ENCODE measurements at regions not wholly inside any gene's neighbourhood (a gene's known extent, or its start where the extent isn't known, plus 50 kb on each side); places are given as distances from the start of the nearest gene placed in this dataset.

- ATAC-seq (no peak), DNase-seq (ENCODE audit: extremely low read depth in 1 of 4, low spot score in 3 of 4) (no peak), FAIRE-seq (no peak)
- H2AFZ ChIP-seq (ENCODE audit: low read depth, low read length) = no peak overlapping the region
- no TSS peak for BruUV-seq (replicated peaks)
- POLR2A ChIA-PET = interaction anchor here (1.1 kb wide), 1 partner anchor 10 kb away, joined by 3 read pairs; no protein-coding TSS in a partner anchor
- no peaks in the 10 kb centered on the region for H3K9me3 ChIP-seq (replicated peaks; ENCODE audit: control insufficient read depth, insufficient read depth, low read depth, low read length)
- no peaks in the 10 kb centered on the region for H3K36me3 ChIP-seq (ENCODE audit: control insufficient read depth, insufficient read depth, low read length)
- no peaks in the 10 kb centered on the region for H3K9me1 ChIP-seq (ENCODE audit: control insufficient read depth, insufficient read depth, low read length)
- intact Hi-C loops (cut with micrococcal nuclease) = no loop called here
- CTCF ChIA-PET (ENCODE audit: low intra/inter-chr PET ratio) = no interaction called here
- H3K27ac ChIP-seq (ENCODE audit: extremely low read depth, low read depth, low read length) = no peak overlapping the region
- no peak overlapping the region for H3K4me2 ChIP-seq (ENCODE audit: insufficient read depth, low read length)
- H3K4me3 ChIP-seq = no peak overlapping the region
- in situ Hi-C loops (cut with MboI) = no loop called here
- WGBS (ENCODE audit: insufficient coverage, low coverage, missing lambda C conversion rate) = 0% methylated on average over 5 of the region's 5 CpGs
- H3K27me3 ChIP-seq (ENCODE audit: control insufficient read depth in 2 of 2, insufficient read depth in 2 of 2, low read length in 2 of 2) = peaks cover 6 to 22% of the 10 kb centered on the region in 2 experiments; a peak in 4 of 5 replicates
- H3K4me1 ChIP-seq (replicated peaks in 1 of 2; ENCODE audit: control insufficient read depth in 2 of 2, insufficient read depth in 2 of 2, low read length in 2 of 2) = no peaks in the 10 kb centered on the region
- H3K79me2 ChIP-seq (ENCODE audit: control insufficient read depth, insufficient read depth, low read length) = no peaks in the 10 kb centered on the region
- 0 out of 2 replicates have a peak, but pooled peaks cover 5% of the 10 kb centered on the region for H4K20me1 ChIP-seq (replicated peaks; ENCODE audit: control insufficient read depth, insufficient read depth, low read length)
- no peak overlapping the region for H3K9ac ChIP-seq (ENCODE audit: insufficient read depth in 1 of 2, low read depth in 2 of 2, low read length in 2 of 2)
- TF ChIP-seq ZNF57 (CRISPR knock-in tag; IDR thresholded peaks at IDR 0.05) (no peak), MITF (IDR thresholded peaks at IDR 0.05) (no peak), E2F1 (CRISPR knock-in tag; IDR thresholded peaks at IDR 0.05) (no peak), MYC (IDR thresholded peaks at IDR 0.05; ENCODE audit: low read depth, low read length) (no peak), MYC (CRISPR knock-in tag; IDR thresholded peaks at IDR 0.05; ENCODE audit: borderline replicate concordance, low read depth) (no peak), HES1 (IDR thresholded peaks at IDR 0.05; ENCODE audit: low read depth) (no peak), HDAC6 (IDR thresholded peaks at IDR 0.05; ENCODE audit: low read depth, low read length) (no peak), CLOCK (CRISPR knock-in tag; IDR thresholded peaks at IDR 0.05; ENCODE audit: borderline replicate concordance) (no peak), HLTF (IDR thresholded peaks at IDR 0.05) (no peak), ZNF311 (CRISPR knock-in tag; IDR thresholded peaks at IDR 0.05) (no peak), ELF2 (CRISPR knock-in tag; IDR thresholded peaks at IDR 0.05) (no peak), TCF7 (IDR thresholded peaks at IDR 0.05; ENCODE audit: borderline replicate concordance) (no peak), ESRRA (IDR thresholded peaks at IDR 0.05; ENCODE audit: borderline replicate concordance, low read depth) (no peak), ZFP1 (CRISPR knock-in tag; IDR thresholded peaks at IDR 0.05) (no peak), BDP1 (IDR thresholded peaks at IDR 0.05; ENCODE audit: insufficient read depth, insufficient read length) (no peak), TFAP4 (CRISPR knock-in tag; IDR thresholded peaks at IDR 0.05; ENCODE audit: borderline replicate concordance) (no peak), JUND (IDR thresholded peaks at IDR 0.05; ENCODE audit: borderline replicate concordance, low read depth, low read length) (no peak), JUND (tag; IDR thresholded peaks at IDR 0.05; ENCODE audit: borderline replicate concordance, low read depth, low read length) (no peak)
These were observed 278.9 kb upstream of the CRY1 start for GRCh38 chr12:107372229-107372658.
